ENCODE measurements at regions not wholly inside any gene's neighbourhood (a gene's known extent, or its start where the extent isn't known, plus 50 kb on each side); places are given as distances from the start of the nearest gene placed in this dataset.

- TF ChIP-seq CTCF (IDR thresholded peaks at IDR 0.05; ENCODE audit: insufficient read depth, low read length, severe bottlenecking): no peak
- H3K36me3 ChIP-seq (ENCODE audit: control insufficient read depth, insufficient read depth, low read length): no peaks in the 10 kb centered on the region
- FAIRE-seq (no peak), DNase-seq (ENCODE audit: low read depth) (no peak)
- peaks cover 1% of the 10 kb centered on the region for H3K27me3 ChIP-seq (ENCODE audit: control insufficient read depth, insufficient read depth, low read length)
- no peak overlapping the region for H3K4me3 ChIP-seq (ENCODE audit: low read depth, low read length)
Measured at GRCh38 chr14:61893371-61893940, 131.2 kb downstream of the SNAPC1 start.

- FAIRE-seq (no peak), DNase-seq (ENCODE audit: low read depth) (peak; percentile 65)
- peaks cover 2% of the 10 kb centered on the region for H3K27me3 ChIP-seq (ENCODE audit: control insufficient read depth, insufficient read depth, low read length)
- H3K36me3 ChIP-seq (ENCODE audit: control insufficient read depth, insufficient read depth, low read length): no peaks in the 10 kb centered on the region
- TF ChIP-seq CTCF (IDR thresholded peaks at IDR 0.05; ENCODE audit: insufficient read depth, low read length, severe bottlenecking): peak; percentile 73
- H3K4me3 ChIP-seq (ENCODE audit: low read depth, low read length): no peak overlapping the region
Measured at GRCh38 chr14:61894452-61895077, 132.3 kb downstream of the SNAPC1 start.

GRCh38 chr14:61897300-61897699 lies 135.1 kb downstream of the SNAPC1 start:
- FAIRE-seq (no peak), DNase-seq (ENCODE audit: low read depth) (no peak)
- Histone ChIP-seq H3K36me3 (ENCODE audit: control insufficient read depth, insufficient read depth, low read length) (no peaks in the 10 kb centered on the region), H3K4me3 (ENCODE audit: low read depth, low read length) (no peak overlapping the region), H3K27me3 (ENCODE audit: control insufficient read depth, insufficient read depth, low read length) (peaks cover 2% of the 10 kb centered on the region)
- no peak for TF ChIP-seq CTCF (IDR thresholded peaks at IDR 0.05; ENCODE audit: insufficient read depth, low read length, severe bottlenecking)

- DNase-seq (ENCODE audit: low read depth) (no peak), FAIRE-seq (no peak)
- TF ChIP-seq CTCF (IDR thresholded peaks at IDR 0.05; ENCODE audit: insufficient read depth, low read length, severe bottlenecking): no peak
- Histone ChIP-seq H3K27me3 (ENCODE audit: control insufficient read depth, insufficient read depth, low read length) (peaks cover 2% of the 10 kb centered on the region), H3K4me3 (ENCODE audit: low read depth, low read length) (no peak overlapping the region), H3K36me3 (ENCODE audit: control insufficient read depth, insufficient read depth, low read length) (no peaks in the 10 kb centered on the region)
Measured at GRCh38 chr14:61898568-61898967, 136.3 kb downstream of the SNAPC1 start.

GRCh38 chr14:61899497-61899896 lies 137.3 kb downstream of the SNAPC1 start:
- DNase-seq (ENCODE audit: low read depth) (no peak), FAIRE-seq (no peak)
- Histone ChIP-seq H3K27me3 (ENCODE audit: control insufficient read depth, insufficient read depth, low read length) (peaks cover 2% of the 10 kb centered on the region), H3K4me3 (ENCODE audit: low read depth, low read length) (no peak overlapping the region), H3K36me3 (ENCODE audit: control insufficient read depth, insufficient read depth, low read length) (no peaks in the 10 kb centered on the region)
- no peak for TF ChIP-seq CTCF (IDR thresholded peaks at IDR 0.05; ENCODE audit: insufficient read depth, low read length, severe bottlenecking)

- Histone ChIP-seq H3K27me3 (ENCODE audit: control insufficient read depth, insufficient read depth, low read length) (no peaks in the 10 kb centered on the region), H3K4me3 (ENCODE audit: low read depth, low read length) (no peak overlapping the region), H3K36me3 (ENCODE audit: control insufficient read depth, insufficient read depth, low read length) (no peaks in the 10 kb centered on the region)
- no peak for TF ChIP-seq CTCF (IDR thresholded peaks at IDR 0.05; ENCODE audit: insufficient read depth, low read length, severe bottlenecking)
- DNase-seq (ENCODE audit: low read depth) (no peak), FAIRE-seq (no peak)
Measured at GRCh38 chr14:61904946-61905345, 142.7 kb downstream of the SNAPC1 start.

All from bronchial epithelial cell (primary cell).